Midbrain (tissue), 1 donor: ENCODE measurements at regions not wholly inside any gene's neighbourhood (a gene's known extent, or its start where the extent isn't known, plus 50 kb on each side); places are given as distances from the start of the nearest gene placed in this dataset.

Experiments used
- DNase-seq: peaks from one replicate; lab custom pipeline; 2025; lab: John Stamatoyannopoulos, UW

DNA sequence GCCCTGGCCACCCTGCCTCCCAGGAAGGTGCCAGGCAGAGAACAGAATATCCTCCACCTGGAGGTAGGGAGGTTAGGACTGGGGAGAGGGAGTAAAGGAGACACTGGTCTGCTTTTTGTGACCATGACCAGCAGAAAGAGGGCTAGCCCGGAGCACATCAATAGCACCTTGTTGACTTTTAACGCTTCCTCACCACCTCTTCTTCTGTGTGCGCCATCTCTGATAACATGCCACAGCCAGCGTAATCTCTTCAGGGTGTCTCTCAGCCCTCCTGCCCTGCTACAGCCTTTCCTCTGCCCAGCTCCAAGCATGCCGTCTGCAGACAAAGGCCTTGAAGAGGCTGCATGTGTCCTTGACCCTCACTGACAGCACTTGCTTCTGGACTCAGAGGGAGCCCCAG is 50.9 kb upstream of the GJA5 start:
- DNase-seq = no peak

DNA sequence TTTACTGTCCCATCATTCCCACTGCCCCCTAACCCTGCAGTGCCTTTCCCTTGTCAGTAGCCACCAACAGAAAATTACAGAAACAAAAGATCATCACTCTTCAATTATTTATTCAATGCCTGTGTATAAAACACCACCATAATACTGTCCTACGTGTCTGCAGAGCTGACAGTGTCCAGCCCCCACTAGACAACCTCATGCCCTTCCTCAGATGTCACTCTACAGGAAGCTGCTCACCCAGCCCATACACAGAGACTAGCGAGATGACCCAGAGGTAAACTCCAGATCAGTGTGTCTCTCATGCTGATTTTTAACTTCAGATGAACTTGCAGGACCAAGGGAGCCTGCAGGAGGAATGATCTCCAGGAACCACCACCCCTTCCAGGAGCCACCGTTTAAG is 51.3 kb upstream of the GJA5 start:
- no peak for DNase-seq

DNA sequence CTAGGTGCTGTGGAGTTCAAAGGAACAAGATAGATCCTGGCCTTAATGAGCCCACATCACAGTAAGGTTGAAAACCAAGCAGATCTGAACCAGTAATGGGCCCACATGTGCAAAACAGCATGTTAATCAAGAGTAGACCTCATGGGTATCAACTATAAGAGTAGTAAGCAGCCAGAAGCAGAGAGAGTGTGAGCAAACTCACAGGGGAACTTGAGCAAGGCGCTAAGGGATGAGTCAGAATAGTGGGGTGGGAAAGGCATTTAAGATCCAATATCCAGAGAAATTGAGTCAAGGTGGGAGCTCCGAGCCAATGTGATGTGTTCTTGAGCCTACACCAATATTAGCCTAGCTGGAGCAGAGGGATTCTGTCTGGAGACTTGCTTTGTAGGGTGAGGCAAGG is 52.4 kb upstream of the GJA5 start:
- no peak for DNase-seq

DNA sequence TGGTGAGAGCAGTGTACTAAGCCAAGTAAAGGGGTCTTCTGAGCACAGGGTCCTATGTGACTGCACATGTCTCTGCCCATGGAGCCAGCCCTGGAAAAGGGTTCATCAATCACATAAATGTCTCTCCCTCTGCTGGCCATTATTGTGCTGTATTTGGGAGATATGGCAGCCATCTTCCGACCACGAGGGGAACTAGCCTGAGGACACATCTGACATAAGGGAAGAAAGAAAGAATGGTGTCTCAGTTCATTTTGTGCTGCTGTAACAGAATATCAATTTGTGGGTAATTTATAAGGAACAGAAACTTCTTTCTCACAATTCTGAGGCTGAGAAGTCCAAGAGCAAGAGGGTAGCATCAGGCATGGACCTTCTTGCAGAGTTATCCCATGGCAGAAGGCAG is 55.1 kb upstream of the GJA5 start:
- no peak for DNase-seq

DNA sequence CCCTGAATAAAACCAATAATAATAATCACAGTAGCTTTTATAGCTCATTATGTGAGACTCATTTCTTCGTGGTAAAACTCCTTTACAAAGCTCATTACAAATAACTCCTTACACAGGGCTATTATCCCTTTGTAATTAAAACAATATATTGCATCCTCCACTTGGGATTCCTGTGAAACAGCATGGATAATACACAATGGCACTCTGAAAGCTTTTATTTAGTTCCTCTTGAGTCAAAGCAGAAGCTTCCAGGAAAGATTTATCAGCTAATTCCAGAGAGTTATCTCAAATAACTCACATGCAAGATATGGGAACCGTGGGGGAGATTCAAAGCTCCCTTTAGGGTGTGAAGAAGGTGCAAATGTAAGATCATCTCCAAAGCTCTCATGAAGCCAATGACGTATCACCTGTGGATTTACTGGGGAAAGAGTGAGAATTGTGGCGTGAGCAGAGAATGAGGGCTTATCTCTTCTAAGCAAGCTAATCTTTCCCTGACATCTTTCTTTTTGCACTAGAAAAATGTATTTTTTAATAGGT is 60.4 kb upstream of the GJA5 start:
- no peak for DNase-seq

DNA sequence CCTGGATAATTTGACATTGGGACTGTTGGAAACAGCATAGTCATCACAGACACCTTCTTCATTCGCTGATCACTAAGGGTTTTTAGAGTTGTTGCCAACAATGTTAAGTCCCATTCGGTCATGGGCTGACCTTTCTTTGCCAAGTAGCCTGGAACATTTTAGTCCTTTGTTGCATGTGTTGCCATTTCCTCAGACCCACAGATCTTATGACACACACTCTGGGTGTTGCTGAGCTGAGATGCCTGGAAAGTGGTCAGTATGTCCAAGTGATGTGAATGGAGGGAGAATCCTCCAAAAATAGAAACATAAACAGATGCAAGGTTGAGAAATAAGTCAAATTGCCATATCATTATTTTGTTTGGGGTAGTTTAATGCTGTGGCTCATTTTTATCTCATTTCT is 61.5 kb upstream of the GJA5 start:
- peak; percentile 36 for DNase-seq

DNA sequence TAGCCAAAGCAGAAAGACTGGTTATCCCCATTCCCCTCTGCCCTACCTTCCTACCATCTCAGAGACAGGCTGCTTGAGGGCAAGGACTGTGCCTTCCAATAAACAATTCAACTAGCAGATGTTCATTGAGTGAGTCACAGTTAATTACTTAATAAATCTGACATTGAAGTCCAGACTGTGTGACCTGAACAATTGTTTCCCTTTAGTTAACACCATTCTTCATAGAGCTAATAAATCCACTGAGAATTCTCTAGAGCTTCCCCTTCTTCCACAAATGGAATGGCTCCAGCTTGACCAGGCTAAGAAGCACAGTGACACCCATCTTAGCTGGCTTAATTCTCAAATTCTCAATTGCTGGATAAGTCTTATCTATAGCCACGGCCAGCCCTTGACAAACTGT is 61.9 kb upstream of the GJA5 start:
- no peak for DNase-seq

DNA sequence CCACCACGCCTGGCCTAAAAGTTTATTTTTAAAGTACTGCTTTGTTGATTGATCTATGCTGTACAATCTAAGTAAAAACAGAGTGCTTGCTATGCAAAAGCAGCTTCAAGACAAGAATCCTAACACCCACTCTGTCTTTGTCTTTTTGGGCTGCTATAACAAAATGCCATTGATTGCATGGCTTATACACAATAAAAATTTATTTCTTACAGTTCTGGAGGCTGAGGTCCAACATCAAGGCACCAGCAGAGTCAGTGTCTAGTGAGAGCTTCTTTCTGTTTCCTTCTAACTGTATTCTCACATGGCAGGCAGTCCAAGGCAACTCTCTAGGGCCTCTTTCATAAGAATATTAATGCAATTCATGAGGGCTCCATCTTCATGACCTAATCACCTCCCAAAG is 63.6 kb upstream of the GJA5 start:
- no peak for DNase-seq

DNA sequence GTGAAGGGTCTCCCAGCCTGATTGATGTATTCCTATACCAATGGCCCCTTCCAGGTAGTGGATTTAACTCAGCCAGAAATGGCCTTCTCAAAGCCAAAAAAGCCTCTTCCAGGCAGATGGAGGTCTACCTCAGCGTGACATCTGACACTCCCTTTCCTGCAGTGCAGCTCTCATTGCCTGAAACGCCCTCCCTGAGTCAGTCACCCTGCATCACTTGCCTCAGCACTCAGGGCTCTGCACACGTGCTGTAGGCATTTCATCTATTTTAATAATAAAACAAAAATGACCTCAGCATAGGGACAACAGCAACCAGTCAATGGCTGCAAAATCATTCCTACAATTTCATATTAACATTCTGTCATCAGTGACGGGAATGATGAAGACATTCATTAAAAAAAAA is 64.4 kb upstream of the GJA5 start:
- no peak for DNase-seq

DNA sequence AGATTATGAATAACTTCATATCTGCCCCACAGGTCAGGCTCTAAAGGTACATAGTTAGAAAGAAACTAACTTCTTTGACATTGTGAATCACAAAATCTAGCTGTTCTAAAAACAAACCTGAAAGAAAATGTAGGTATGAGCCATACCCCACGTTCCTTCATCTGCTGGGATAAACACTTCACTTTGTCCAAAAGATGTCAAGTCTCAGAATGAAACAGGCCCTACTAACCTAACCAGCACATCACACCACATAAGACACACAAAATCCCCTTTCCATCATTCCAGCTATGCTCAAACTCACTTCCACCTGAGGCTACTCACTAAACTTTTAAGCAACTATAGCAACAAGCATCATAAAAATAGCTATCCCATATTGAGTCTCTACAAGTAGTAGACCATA is 65.2 kb upstream of the GJA5 start:
- no peak for DNase-seq

DNA sequence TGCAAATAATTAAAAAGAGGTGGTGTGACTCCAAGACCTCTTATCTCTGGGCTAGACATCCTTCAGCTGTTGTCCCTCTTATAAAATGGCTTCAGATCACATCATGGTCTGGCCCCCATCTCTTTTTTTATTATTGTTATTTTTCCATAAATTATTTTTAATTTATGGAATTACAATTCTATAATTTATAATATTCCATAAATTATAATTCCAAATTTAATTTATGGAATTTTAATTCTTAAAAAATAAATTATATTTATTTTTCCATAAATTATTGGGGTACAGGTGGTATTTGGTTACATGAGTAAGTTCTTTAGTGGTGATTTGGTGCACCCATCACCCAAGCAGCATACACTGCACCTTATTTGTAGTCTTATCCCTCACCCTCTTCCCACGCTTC is 65.9 kb upstream of the GJA5 start:
- no peak for DNase-seq

DNA sequence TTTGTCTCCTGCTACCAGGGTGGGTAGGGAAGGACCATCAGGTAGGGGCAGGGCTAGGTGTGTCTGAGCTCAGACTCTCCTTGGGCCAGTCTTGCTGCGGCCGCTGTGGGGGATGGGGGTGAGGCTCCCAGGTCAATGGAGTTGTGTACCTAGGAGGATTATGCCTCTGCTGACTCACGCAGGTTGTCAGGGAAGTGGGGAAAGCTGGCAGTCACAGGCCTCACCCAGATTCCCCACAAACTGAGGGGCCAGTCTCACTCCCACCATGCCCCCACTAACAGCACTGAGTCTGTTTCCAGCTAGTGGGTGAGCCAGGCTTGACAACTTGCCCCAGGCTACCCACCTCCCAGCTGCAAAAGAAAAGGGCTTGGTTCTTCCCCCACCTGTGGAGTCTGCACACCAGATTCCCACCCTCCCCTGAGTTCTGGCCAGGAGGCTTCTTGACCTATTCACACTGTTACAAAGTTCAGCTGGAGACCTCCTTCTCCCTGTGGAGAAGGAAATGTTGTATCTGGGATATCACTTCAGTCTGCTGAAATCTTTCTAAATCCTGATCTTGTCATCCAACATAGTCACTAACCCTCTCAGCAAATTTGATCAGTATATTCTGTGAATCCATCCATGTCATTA is 69.2 kb upstream of the GJA8 start:
- DNase-seq = no peak

DNA sequence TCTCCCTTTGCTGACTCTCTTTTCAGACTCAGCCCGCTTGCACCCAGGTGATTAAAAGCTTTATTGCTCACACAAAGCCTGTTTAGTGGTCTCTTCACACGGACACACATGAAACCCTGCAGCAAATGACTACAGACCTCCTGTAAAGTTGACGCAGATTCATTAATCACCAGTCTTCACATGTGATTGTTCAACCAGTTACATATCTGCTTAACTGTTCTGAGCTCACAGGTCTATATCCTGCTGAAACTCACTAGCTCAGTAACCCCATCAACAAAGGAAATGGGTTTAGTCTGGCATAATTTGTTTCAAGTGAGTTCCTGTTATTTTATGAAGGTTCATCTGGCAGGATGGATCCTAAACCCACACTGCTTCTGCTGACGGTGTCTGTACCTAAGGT is 68.4 kb upstream of the GJA8 start:
- DNase-seq = no peak

DNA sequence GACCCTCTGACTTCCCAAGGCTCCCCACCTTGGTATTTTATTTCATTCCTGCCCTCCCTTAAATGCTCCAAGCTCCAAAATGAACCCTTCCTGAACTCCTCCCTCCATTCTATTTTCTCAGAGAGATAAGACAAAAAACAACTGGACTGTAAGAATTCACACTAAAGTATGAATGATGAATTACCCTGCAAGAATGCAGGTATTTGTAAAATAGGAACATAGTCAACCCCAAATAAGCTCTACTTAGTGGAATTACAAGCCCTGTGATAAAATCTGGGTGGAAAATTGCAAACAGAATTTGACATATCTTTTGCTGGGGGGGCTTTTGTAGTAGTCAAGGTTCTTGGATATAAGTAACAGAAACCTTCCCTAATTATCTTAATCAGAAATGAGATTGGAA is 67.8 kb upstream of the GJA8 start:
- no peak for DNase-seq

DNA sequence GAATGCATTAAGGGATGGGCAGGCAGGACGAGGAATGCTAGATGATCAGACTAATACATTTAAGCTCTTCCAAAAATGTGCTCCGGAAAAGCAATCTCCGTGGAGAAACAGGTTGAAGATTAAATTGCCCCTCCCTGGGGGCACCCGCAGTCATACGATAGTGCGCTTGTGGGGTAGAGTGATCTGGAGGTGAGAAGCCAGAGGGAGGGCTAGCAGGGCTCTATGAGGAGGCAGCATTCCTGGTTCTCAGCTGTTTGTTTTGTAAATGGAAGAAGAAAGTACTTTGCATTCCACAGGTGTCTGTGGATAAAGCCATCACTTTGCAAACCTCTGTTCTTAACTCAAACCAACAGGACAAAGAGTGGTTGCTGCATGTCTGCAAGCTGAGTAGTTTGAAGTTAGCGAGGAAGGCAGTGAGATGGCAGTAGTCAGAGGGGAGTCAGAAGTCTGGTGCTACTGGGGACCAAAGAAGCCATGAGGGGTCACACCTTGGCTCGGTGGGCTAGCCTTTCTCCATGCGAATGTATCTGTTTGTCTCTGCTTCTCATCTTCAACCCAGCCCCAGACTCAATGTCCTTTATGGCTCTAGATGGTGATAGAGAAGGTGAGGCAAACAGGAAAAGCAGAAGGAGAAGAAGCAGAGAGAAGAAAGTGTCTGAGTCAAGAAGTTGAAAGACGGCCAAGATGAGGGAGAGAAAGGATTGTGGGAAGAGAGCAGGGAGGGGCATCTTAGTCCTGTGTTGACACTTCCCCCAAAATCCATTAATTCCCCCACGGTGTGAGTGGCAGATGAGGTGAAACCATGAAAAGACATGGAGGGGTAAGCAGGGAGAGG is 65.2 kb upstream of the GJA8 start:
- no peak for DNase-seq

DNA sequence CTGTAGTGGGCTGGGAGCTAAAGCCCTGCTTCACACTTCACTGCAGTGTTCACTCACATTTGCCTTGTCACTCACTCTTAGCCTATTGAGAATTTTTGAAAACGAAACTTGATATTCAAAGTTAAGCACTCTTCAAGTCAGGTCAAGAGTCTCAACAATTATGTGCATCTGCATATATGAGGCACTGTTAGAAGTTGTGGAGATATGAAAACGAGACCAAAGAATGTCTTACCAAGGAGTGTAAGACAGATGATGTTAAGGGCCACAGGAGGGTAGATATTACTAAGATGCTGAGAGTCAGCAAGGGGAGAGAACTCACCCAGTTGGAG is 64.7 kb upstream of the GJA8 start:
- DNase-seq = no peak

DNA sequence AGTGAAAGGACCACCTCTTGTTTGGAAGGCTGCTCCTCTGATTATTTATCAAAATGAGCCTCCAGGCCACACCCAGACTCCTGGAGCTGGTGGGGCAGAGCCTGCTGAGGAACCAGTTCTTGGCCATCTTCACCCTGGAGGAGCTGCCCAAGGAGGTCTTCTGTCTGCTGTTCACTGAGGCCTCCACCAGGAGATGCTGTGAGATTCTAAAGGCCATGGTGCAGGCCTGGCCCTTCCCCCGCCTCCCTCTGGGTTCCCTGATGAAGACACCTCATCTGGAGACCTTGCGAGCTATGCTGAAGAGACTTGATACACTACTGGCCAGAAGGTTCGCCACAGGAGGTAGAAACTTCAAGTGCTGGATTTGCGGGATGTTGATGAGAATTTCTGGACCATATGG is 61.7 kb upstream of the GJA8 start:
- DNase-seq = no peak

DNA sequence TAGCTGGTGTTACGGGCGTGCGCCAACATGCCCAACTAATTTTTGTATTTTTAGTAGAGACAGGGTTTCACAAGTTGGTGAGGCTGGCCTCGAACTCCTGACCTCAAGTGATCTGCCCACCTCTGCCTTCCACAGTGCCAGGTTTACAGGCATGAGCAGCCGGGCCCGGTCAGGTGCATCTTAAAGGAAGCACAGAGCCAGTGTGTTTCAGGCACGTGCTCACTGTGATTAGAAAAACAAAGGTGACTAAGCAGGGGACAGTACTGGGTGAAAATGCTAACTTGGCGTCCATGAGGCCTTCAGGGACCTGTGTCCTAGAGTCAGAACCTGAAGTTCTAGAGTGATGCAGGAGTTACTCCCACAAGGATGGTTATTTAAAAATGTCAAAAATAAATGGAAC is 60.0 kb upstream of the GJA8 start:
- no peak for DNase-seq

DNA sequence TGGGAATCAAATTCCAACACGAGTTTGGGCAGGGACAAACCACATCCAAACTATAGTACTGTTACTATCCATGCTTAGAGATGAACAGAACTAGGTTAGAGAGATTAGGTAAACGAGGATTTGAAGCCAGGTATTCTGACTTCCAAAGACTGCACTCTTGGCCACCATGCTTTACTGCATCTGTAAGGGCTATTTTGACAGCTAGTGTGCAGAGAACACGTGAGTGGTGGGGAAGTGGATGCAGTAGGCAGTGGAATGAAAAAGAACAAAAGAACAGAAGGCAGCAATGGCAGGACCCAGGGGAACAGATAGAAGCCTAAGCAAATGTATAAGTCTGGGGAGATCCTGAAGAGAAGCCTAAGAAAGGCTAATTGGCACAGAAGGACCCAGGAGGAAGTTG is 59.1 kb upstream of the GJA8 start:
- no peak for DNase-seq

DNA sequence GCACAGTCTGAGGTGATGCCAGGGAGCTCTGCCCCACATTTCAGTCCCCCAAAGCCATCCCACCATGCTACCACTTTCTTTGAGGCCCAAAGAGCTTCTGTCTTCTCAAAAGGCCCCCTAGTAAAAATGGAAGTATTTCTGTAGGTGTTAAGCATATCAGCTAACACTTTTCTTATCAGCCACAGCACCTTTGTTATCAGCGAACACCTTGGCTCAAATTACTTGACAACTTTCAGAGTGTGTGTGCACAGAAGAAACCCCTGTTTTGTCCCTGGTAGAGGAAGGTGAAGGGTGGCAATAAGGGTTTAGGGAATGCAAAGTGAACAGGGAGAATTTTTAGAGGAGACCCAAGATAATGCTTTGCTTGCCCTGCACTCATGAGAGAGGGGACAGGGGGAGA is 54.8 kb upstream of the GJA8 start:
- no peak for DNase-seq

DNA sequence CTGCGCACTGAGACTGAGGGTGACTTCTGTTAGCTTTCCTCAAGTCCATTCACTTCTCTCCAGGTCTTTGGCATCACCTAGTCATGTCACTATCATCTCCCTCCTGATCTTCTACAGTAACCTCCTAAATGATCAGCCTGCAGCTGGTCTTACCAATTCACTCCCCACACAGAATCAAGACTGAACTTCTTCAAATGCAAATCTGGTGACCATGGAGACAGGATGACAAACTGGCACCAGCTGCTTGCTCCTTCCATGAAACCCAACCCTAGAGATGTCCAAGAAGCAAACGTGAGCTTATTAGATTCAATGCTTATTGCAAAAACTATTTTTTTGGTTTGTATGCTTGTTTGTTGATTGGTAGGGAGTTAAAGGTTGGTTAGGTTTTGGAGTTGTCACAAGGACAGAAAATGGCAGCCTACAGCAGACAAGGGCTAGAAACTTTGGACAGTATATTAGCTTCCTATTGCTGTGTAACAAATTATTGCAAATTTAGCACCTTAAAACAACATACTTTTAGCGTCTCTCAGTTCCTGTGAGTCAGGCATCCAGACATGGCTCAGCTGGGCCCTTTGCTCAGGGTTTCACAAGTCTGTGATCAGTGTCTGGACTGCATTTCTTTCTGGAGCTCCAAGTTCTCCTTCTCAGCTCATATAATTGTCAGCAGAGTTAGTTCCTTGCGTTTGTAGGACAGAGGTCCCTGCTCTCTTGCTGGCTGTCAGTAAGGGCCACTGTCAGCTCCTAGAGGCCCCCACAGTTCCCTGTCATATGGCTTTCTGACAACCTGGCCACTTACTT is 53.3 kb upstream of the GJA8 start:
- DNase-seq = no peak

DNA sequence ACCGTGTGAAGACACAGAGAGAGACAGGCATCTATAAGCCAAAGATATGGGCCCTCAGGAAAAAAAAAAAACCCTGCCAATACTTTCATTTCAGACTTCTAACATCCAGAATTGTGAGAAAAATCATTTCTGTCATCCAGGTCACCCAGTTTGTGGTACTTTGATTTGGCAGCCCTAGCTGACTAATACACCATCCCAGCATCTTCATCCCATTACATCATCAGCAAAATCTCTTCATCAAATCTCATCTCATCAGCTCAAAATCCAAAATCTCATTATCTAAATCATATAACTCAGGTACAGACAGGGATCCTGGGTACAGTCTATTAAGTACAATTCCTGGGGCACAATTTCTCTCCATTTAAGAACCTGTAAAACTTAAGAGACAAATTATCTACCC is 51.9 kb upstream of the GJA8 start:
- DNase-seq = no peak

DNA sequence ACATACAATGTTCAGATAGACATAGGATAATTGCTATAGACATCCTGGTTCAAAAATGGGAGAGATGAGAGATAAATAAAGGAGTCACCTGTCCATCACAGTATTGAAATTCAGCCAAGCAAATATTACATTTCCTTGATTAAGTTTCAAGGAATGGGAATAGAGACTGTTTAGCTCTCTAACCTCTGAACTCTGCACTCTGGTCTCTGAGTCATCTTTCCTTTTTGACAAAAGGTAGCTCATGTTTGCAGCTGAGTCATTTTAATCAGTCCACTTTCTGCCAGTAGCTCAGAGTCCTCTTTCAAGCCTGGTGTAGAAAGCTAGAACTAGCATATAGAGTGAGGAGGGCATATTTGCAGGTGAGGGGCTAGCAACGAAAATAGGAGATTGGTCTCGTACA is 51.4 kb upstream of the GJA8 start:
- no peak for DNase-seq
